AG09309 (cell line): ENCODE measurements at regions not wholly inside any gene's neighbourhood (a gene's known extent, or its start where the extent isn't known, plus 50 kb on each side); places are given as distances from the start of the nearest gene placed in this dataset.

Source experiments
- DNase-seq: peaks from one replicate; pipeline ENCODE4 v3.0.0-alpha.2; 2010; ENCODE audit warnings: low read depth
- H3K4me3 ChIP-seq: 2 replicates; pipeline ENCODE4 v1.5.1; 2011; ENCODE audit warnings: mild to moderate bottlenecking, low read depth, low read length, moderate library complexity; ENCODE audit not compliant: control insufficient read depth
- TF ChIP-seq, protein P1 (sequence below): IDR thresholded peaks from 2 replicates; pipeline ENCODE4 v1.5.1; 2011; ENCODE audit warnings: mild to moderate bottlenecking, low read depth, low read length, inconsistent platforms; ENCODE audit not compliant: insufficient read depth, control insufficient read depth; ENCODE audit errors: missing control alignments

DNA sequence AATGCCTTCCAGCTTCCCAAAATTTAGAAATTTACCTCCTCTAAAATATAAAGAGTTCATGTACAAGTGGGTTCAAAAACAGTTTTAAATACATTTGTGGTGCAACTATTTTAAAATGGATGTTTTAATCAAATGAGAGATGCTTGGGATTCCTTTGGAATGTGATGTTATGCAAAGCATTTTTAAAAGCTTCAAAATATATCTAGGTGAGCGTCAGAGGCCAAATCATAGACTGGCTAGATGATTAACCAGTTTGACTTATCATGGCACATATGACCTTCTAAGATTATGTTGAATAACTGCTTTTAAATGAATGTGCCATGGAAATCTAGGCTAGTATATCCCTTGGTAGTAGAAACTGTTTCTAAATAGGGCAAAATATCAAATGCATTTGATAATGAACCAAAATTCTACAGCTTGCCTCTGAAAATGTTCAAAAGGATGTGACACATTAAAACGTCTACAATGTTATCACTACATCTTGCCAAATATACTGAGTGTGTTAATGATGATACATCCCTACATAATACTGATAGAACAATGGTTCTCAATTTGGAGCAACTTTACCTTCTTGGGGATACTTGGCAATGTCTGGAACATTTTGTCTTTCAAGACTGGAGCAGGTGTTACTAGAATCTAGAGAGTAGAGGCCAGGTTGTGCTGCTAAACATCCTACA lies 650.9 kb upstream of the ADGRL2 start:
- H3K4me3 ChIP-seq = no peak overlapping the region
- no peak for DNase-seq

DNA sequence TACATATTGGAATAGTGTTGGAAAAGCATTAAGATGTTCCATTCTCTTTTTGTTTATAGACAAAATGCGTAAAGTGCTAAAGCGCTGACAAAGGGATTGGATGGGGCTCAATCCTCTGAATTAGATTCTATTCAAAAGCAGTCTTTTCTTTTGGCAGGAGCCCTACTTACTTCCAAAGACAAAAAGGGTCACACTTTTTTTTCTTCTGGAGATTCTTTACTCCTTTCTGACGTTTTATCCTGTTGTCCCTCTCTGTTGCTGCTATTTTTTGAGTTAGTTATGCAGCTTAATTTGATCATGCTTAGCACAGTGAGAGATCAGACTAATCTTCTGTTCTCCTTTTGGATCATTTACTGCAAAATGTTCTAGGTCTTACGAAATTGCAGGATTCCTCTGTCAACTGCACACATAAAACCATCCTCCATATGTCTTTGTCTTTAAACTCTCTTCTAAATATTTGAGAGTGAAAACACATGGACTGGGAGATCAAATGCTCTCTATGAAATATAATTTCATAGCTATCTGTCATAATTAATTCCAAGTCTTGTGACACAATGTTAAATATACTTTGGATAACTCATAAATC lies 656.4 kb upstream of the ADGRL2 start:
- TF ChIP-seq, protein P1, sequence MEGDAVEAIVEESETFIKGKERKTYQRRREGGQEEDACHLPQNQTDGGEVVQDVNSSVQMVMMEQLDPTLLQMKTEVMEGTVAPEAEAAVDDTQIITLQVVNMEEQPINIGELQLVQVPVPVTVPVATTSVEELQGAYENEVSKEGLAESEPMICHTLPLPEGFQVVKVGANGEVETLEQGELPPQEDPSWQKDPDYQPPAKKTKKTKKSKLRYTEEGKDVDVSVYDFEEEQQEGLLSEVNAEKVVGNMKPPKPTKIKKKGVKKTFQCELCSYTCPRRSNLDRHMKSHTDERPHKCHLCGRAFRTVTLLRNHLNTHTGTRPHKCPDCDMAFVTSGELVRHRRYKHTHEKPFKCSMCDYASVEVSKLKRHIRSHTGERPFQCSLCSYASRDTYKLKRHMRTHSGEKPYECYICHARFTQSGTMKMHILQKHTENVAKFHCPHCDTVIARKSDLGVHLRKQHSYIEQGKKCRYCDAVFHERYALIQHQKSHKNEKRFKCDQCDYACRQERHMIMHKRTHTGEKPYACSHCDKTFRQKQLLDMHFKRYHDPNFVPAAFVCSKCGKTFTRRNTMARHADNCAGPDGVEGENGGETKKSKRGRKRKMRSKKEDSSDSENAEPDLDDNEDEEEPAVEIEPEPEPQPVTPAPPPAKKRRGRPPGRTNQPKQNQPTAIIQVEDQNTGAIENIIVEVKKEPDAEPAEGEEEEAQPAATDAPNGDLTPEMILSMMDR = no peak
- DNase-seq = no peak
- no peak overlapping the region for H3K4me3 ChIP-seq

More for the DNA sequence above, 650.9 kb upstream of the ADGRL2 start:
- TF ChIP-seq, protein P1 = no peak

DNA sequence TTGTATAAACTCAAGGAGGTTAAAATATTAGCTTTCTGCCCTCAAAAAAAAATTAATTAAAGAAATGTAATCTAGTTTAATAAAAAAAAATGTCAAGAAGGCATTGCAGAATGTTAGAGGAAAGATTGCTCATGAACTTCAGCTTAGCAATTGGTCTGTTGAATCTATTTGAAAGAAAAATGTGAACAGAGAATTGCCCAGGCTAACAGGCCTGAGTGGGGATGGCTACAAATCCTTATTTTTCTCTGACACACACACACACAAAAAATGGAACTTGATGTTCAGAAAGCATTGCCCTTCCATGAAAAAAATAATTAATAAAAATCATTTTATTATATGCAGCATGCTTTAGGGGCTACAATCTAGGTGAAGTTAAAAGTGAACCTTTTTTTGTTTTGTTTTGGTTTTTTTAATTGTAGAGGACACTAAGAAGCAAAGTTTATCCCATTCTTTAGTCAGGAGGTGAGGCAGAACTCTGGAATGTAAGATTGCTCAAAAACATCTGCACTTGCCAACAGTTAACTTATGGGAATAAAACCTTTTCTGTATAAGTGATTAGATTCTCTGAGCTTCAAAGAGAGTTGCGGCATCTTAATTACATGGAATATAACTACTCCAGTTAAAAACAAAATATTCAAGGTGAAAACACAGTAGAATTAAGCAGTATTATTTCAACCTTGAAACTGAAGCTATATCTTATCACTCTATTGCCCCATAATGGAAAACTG lies 658.5 kb upstream of the ADGRL2 start:
- no peak for DNase-seq
- TF ChIP-seq, protein P1 = no peak

DNA sequence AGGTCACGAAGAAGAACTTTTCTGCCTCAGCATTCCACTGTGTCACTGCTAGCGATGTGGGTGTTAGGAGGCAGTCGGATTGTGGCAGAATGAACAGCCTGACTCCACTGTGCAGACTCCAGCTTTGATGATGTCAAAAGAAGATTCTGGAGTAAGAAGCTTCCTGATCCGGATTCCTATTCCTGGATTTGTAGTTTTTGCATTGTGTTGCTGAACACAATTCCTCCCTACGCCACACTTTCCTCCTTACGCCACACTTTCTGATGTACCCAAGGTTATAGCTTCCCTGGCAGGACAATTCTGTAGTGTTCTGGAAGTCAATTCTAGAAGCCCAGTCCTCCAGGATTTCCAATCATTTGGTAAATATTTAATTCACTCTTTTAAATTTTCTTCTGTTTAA lies 665.2 kb upstream of the ADGRL2 start:
- no peak for DNase-seq
- TF ChIP-seq, protein P1 = no peak
- no peak overlapping the region for H3K4me3 ChIP-seq

More for the DNA sequence above, 658.5 kb upstream of the ADGRL2 start:
- H3K4me3 ChIP-seq = no peak overlapping the region

- no peak overlapping the region for H3K4me3 ChIP-seq
- DNase-seq = no peak
- TF ChIP-seq, protein P1 = no peak
Measured at GRCh38 chr1:81129776-81130175, 671.0 kb upstream of the ADGRL2 start.

- TF ChIP-seq, protein P1 = no peak
- no peak for DNase-seq
Measured at GRCh38 chr1:81129366-81129765, 671.4 kb upstream of the ADGRL2 start.

More at GRCh38 chr1:81129366-81129765, 671.4 kb upstream of the ADGRL2 start:
- H3K4me3 ChIP-seq = no peak overlapping the region
